Transverse colon (tissue), 4 donors: ENCODE measurements at regions not wholly inside any gene's neighbourhood (a gene's known extent, or its start where the extent isn't known, plus 50 kb on each side); places are given as distances from the start of the nearest gene placed in this dataset.

Experiments used
- DNase-seq: peaks from one replicate; pipeline ENCODE4 v3.0.0-alpha.2; 2019
- H3K27ac ChIP-seq, 4 donors: fragments of 200-600 bp; sonication (generic); 2 replicates each; pipeline ENCODE4 v1.5.1; 2016 to 2018; ENCODE audit warnings: inconsistent platforms in 4 of 4
- H3K27me3 ChIP-seq: fragments of 200-600 bp; sonication (generic); 2 replicates; pipeline ENCODE4 v1.5.1; 2017; ENCODE audit warnings: inconsistent platforms
- H3K36me3 ChIP-seq, 4 donors: fragments of 200-600 bp; sonication (generic); 2 replicates each; pipeline ENCODE4 v1.5.1; 2017 to 2019; ENCODE audit warnings: inconsistent platforms in 4 of 4
- H3K4me1 ChIP-seq, 4 donors: fragments of 200-600 bp; sonication (generic); 2 replicates each; pipeline ENCODE4 v1.5.1; 2017 to 2020; ENCODE audit warnings: inconsistent platforms in 4 of 4
- H3K4me3 ChIP-seq, 4 donors: fragments of 200-600 bp; sonication (generic); 1 replicate in 1 of 4; 2 replicates in 3 of 4; pipeline versions ENCODE4 v1.5.1 to v1.6.1; 2017 to 2019; ENCODE audit warnings: inconsistent platforms in 4 of 4
- H3K9me3 ChIP-seq, 2 donors: fragments of 200-600 bp; sonication (generic); 2 replicates each; pipeline ENCODE4 v1.5.1; 2017 to 2019; ENCODE audit warnings: inconsistent platforms in 2 of 2
- CTCF ChIP-seq, 5 experiments: fragments of 200-600 bp in 3 of 5; fragments of 450-650 bp in 2 of 5; sonication (generic) in 3 of 5; IDR thresholded peaks; 1 replicate in 2 of 5; 2 replicates in 3 of 5; pipeline ENCODE4 v1.5.1; 2016 to 2017; ENCODE audit warnings: antibody characterized with exemption in 5 of 5, inconsistent platforms in 3 of 5, mild to moderate bottlenecking in 2 of 5, moderate library complexity in 1 of 5
- EP300 ChIP-seq: sonication (generic); formaldehyde crosslinking; IDR thresholded peaks from one replicate; pipeline ENCODE4 v1.6.1; 2017; ENCODE audit warnings: antibody characterized with exemption, low read depth
- POLR2A ChIP-seq: fragments of 450-650 bp; IDR thresholded peaks from one replicate; pipeline ENCODE4 v1.6.1; 2016; ENCODE audit warnings: antibody characterized with exemption, mild to moderate bottlenecking, moderate library complexity
- POLR2AphosphoS5 ChIP-seq, 3 donors: sonication (generic); formaldehyde crosslinking; IDR thresholded peaks; one replicate each; pipeline ENCODE4 v1.6.1; 2016; ENCODE audit warnings: antibody characterized with exemption in 3 of 3
- WGBS, 2 donors: methylation state at CpG; one replicate each; pipeline ENCODE4 v1.1.5; 2018; ENCODE audit warnings: low coverage in 1 of 2; 5-methylcytosine and 5-hydroxymethylcytosine counted together
- in situ Hi-C, 4 donors: fragments of 200-750 bp; cut with MboI; loops; one replicate each; pipeline versions ENCODE4 v1.15.0 to v1.15.1; 2017; ENCODE audit warnings: low sequenced_read_pairs in 3 of 4, low pct_ligation_motif_present in 1 of 4, low pct_unique_long_range_greater_than_20kb in 1 of 4
- intact Hi-C: fragments of 100-400 bp; cut with DNase I; formaldehyde crosslinking; loops from one replicate; pipeline ENCODE4 v1.15.1; 2023; ENCODE audit warnings: low total_unique reads

GRCh38 chr1:187646536-187647107, 817.9 kb downstream of the PLA2G4A start:
- H3K4me3 ChIP-seq, result no peak overlapping the region
- intact Hi-C loops, result no loop called here
- DNase-seq, result no peak
- WGBS, 2 donors, result 96 to 100% methylated on average over 4 of the region's 4 CpGs
- in situ Hi-C loops, result no loop called here
- no peaks in the 10 kb centered on the region for H3K27me3 ChIP-seq
- H3K4me1 ChIP-seq, result no peaks in the 10 kb centered on the region
- no peaks in the 10 kb centered on the region for H3K36me3 ChIP-seq
- TF ChIP-seq CTCF (IDR thresholded peaks at IDR 0.05), result no peak
- TF ChIP-seq POLR2A, result no peak
- no peak for TF ChIP-seq POLR2AphosphoS5 (IDR thresholded peaks at IDR 0.05)
- TF ChIP-seq EP300, result no peak
- H3K27ac ChIP-seq, result no peak overlapping the region
- H3K9me3 ChIP-seq, result no peaks in the 10 kb centered on the region

- no peaks in the 10 kb centered on the region for H3K36me3 ChIP-seq
- no peaks in the 10 kb centered on the region for H3K27me3 ChIP-seq
- TF ChIP-seq CTCF (IDR thresholded peaks at IDR 0.05), result no peak
- no peak for TF ChIP-seq POLR2A
- TF ChIP-seq EP300, result no peak
- no peak for TF ChIP-seq POLR2AphosphoS5 (IDR thresholded peaks at IDR 0.05)
- H3K9me3 ChIP-seq, result no peaks in the 10 kb centered on the region
- H3K27ac ChIP-seq, result no peak overlapping the region
- in situ Hi-C loops (no loop called here), intact Hi-C loops (no loop called here)
- DNase-seq, result no peak
- no peaks in the 10 kb centered on the region for H3K4me1 ChIP-seq
- no peak overlapping the region for H3K4me3 ChIP-seq
- WGBS, 2 donors, result 65 to 67% methylated on average over 2 of the region's 2 CpGs
Observed at GRCh38 chr1:187648091-187648490, 819.3 kb downstream of the PLA2G4A start.

- no peaks in the 10 kb centered on the region for H3K36me3 ChIP-seq
- no peaks in the 10 kb centered on the region for H3K9me3 ChIP-seq
- H3K4me1 ChIP-seq, result no peaks in the 10 kb centered on the region
- H3K27me3 ChIP-seq, result no peaks in the 10 kb centered on the region
- H3K27ac ChIP-seq, result no peak overlapping the region
- no peak overlapping the region for H3K4me3 ChIP-seq
- intact Hi-C loops, result no loop called here
- in situ Hi-C loops, result no loop called here
- DNase-seq, result no peak
- WGBS, 2 donors, result 73 to 76% methylated on average over 2 of the region's 2 CpGs
- TF ChIP-seq POLR2A, result no peak
- no peak for TF ChIP-seq CTCF (IDR thresholded peaks at IDR 0.05)
- TF ChIP-seq POLR2AphosphoS5 (IDR thresholded peaks at IDR 0.05), result no peak
- TF ChIP-seq EP300, result no peak
Observed at GRCh38 chr1:187654635-187655034, 825.9 kb downstream of the PLA2G4A start.

- no peaks in the 10 kb centered on the region for H3K9me3 ChIP-seq
- DNase-seq, result no peak
- intact Hi-C loops, result no loop called here
Observed at GRCh38 chr1:187655104-187655503, 826.4 kb downstream of the PLA2G4A start.

GRCh38 chr1:187665483-187665882, 836.7 kb downstream of the PLA2G4A start:
- H3K9me3 ChIP-seq, result no peaks in the 10 kb centered on the region
- H3K36me3 ChIP-seq, result no peaks in the 10 kb centered on the region
- in situ Hi-C loops, result no loop called here

More at GRCh38 chr1:187655104-187655503, 826.4 kb downstream of the PLA2G4A start:
- Histone ChIP-seq H3K4me3 (no peak overlapping the region), H3K4me1 (no peaks in the 10 kb centered on the region), H3K27ac (no peak overlapping the region), H3K27me3 (no peaks in the 10 kb centered on the region), H3K36me3 (no peaks in the 10 kb centered on the region)
- no peak for TF ChIP-seq POLR2AphosphoS5 (IDR thresholded peaks at IDR 0.05)
- TF ChIP-seq EP300, result no peak
- in situ Hi-C loops, result no loop called here

More at GRCh38 chr1:187665483-187665882, 836.7 kb downstream of the PLA2G4A start:
- Histone ChIP-seq H3K4me3 (no peak overlapping the region), H3K27me3 (no peaks in the 10 kb centered on the region), H3K4me1 (no peaks in the 10 kb centered on the region), H3K27ac (no peak overlapping the region)
- TF ChIP-seq POLR2A, result no peak
- no peak for TF ChIP-seq EP300
- no peak for TF ChIP-seq POLR2AphosphoS5 (IDR thresholded peaks at IDR 0.05)
- no peak for TF ChIP-seq CTCF (IDR thresholded peaks at IDR 0.05)
- WGBS, 2 donors, result 56 to 83% methylated on average over 1 to 2 of the region's 2 CpGs
- DNase-seq, result no peak
- intact Hi-C loops, result no loop called here
